ENCODE measurements at regions not wholly inside any gene's neighbourhood (a gene's known extent, or its start where the extent isn't known, plus 50 kb on each side); places are given as distances from the start of the nearest gene placed in this dataset.
A peak's percentile ranks its signal among the peaks of the same experiment; 100 is the strongest.
"Not testable (repeated sequence)": the region's sequence is repeated elsewhere in the genome, so short reads cannot be mapped to it uniquely, and the experiment has no call there.

DNA sequence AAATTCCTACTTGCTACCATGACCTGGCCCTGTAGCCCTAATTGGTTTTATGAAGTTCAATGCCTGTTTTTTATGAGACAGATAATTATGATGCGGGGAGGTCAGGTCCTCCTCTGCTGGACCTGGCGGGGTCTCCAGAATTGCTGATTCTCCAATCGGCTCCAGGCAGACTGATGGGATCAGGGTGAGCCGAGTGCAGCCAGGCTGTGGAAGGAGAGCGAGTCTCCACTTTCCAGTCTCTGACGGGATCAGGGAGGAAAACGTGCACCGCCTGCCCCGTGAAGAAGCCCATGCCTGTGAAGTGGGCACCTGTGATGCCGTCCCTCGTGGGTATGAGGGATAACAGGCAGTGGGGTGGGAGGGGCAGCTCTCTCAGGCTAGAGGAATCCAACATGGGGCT lies 71.5 kb upstream of the HSPA9 start:
- no peak for DNase-seq

GRCh38 chr5:138645778-138646575 lies 70.8 kb upstream of the HSPA9 start:
- DNase-seq: no peak

- DNase-seq: no peak
Measured at GRCh38 chr5:138643040-138643791, 68.0 kb upstream of the HSPA9 start.

GRCh38 chr5:138641547-138642298 lies 66.5 kb upstream of the HSPA9 start:
- DNase-seq: peak; percentile 63

DNA sequence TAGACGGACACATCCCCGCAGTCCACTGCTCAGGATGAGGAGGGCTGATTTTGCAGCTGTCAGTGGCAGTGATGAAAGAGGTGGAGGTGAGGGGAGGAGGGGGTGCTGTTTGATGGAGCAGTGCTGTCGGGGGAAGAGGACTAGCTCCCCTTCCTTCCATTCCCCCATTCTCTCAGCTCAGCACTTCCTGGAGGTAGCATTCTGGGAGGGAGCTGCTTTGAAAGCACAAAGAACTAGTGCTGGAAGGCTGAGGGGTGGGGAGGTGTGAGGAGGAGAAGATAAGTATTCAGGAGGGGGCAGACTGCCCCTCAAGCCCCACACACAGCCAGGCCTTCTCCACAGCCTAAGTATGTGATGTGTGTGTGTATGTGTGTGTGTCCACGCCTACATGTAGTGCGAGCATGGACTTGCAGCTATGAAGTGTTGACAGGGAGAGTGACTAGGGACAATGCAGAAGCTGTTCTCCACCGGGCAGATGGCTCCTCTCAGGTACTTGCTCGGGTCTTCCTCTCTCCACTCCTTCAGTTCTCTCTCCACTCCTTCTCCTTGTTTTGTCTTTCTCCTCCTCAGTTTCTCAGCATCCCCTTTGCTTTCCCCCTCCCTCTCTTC lies 65.5 kb upstream of the HSPA9 start:
- DNase-seq: peak; percentile 9

DNA sequence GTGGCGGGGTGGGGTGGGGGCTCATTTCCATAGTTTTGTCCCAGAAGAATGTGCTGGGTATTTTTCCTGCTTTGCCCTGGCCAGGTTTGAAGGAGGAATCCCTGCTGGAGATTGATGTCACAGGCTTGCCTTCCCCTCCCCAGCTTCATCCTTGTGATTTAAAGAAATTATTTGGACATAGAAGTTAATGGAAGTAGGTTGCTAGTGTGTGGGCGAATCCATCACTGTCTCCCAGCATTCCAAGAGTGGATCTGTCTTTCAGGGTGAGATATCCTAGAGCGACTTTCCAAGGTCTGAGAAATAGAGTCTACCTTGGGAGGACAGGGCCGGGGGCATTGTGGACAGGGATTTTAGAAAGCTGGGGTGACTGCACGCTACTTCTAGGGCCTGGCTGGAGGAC lies 64.9 kb upstream of the HSPA9 start:
- DNase-seq: no peak

DNA sequence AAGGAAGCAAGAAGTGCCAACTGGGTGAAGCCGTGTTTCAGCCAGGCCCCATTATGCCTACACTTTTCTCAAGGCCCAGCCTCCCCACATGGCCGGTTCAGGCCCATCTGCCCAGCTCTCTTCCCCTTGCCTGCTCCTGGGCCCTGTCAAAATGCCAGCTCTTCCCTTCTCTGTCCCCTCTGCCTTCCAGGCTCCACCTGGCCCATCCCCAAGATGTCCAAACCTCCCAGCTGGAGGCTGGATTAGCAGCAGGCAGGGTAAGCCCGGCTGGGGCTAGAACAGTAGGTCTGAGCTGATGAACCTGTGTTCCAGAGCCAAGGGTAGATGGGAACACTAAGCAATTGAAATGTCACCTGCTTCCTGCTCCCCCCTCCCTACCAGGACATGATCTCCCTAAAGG lies 64.1 kb upstream of the HSPA9 start:
- DNase-seq: no peak

GRCh38 chr5:138637256-138637655 lies 62.1 kb upstream of the HSPA9 start:
- DNase-seq: no peak

DNA sequence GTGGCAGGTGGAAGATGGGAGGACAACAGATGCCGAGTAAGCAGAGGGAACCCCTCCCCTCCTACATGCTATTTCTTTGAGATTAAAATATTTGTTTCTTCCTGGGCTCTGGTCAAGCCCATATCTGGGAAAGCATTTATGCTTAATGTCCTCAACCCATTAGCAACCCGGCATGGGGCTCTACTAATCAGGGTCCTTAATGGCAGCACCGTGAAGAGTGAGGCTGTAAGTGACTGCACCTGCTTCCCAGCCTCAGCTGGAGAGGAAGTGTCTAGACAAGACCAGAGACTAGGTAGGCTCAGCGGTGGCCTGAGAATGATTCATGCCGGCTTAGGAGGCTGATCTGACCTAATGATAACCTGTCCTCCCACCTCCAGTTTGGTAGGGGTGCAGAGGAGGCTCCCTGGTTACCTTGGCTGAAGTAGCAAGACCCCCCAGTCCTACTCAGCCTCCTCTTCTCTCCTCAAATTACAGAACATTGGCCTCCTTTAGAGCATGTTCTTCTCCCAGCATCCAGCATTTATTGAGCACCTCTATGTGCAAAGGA lies 61.3 kb upstream of the HSPA9 start:
- no peak for DNase-seq

DNA sequence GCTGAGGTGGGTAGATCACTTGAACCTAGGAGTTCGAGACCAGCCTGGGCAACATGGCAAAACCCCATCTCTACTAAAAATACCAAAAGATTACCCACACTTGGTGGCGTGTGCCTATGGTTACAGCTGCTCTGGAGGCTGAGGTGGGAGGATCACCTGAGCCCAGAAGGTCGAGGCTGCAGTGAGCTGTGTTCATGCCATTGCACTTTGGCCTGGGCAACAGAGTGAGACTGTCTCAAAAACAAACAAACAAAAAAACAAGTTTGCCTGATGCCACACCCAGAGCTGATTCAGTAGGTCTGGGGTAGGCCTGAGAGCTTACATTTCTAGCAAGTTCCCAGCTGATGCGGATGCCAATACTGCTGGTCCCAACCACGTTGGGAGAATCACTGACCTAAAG lies 60.5 kb upstream of the HSPA9 start:
- DNase-seq: no peak

- no peak for DNase-seq
Measured at GRCh38 chr5:138635265-138635664, 60.1 kb upstream of the HSPA9 start.

GRCh38 chr5:138634804-138635203 lies 59.6 kb upstream of the HSPA9 start:
- DNase-seq: not testable (repeated sequence)

DNA sequence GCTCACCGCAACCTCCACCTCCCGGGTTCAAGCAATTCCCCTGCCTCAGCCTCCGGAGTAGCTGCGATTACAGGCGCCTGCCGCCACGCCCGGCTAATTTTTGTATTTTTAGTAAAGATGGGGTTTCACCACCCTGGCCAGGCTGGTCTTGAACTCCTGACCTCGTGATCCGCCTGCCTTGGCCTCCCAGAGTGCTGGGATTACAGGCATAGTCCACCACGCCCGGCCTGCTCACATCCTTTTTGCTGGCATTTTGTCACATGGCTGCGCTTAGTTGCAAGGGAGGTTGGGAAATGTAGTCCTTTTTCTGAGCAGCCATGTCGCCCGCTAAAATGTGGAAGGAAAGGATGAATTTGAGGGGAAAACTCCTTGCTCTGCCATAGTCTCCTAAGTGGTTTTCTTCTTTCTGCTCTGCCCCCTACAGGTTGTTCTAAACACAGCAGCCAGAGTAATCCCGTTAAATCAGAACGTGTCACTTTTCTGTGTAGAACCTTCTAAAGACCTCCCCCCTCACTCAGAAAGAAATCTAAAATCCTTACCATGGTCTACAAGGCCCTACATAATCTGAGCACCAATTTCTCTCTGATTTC lies 57.8 kb upstream of the HSPA9 start:
- no peak for DNase-seq

GRCh38 chr5:138631096-138631928 lies 56.1 kb upstream of the HSPA9 start:
- no peak for DNase-seq

DNA sequence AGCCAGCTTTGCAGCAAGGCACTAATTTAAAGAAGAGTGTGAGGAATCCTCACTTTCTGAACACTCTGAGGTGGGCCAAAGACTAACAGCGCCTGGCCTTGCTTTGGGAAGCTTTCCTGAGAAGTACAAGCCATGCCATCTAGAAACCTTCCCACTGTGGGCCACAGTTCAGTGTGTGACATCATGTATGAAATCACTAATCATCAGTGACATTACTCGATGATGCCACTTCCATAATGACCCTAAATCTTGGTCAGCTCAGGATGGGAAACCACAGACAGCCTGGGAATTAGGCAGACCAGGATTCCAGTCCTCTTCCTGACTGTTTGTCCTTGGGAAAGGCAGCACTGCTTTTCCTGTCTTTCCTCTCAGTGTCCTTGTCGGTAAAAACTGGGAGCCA lies 54.2 kb upstream of the HSPA9 start:
- DNase-seq: no peak

GRCh38 chr5:138626333-138626944 lies 51.2 kb upstream of the HSPA9 start:
- DNase-seq: no peak

DNA sequence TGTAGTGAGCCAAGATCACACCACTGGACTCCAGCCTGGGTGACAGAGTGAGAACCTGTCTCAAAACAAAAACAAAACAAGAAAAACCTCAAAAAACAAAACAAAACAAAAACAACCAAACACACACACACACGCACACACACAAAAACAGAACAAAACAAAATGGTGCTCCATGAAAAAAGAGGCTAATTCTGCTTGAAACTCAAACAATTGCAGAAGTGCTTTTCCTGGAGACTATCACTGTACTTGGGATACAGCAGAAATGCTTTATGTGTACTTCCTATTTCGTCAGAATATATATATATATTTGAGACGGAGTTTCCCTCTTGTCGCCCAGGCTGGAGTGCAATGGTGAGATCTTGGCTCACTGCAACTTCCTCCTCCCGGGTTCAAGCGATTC lies 49.9 kb upstream of the HSPA9 start:
- DNase-seq: no peak
